NCI-H345 treated with DMSO at 0.1 percent for 48 hours (cell line): ENCODE measurements at regions not wholly inside any gene's neighbourhood (a gene's known extent, or its start where the extent isn't known, plus 50 kb on each side); places are given as distances from the start of the nearest gene placed in this dataset.
A peak's percentile ranks its signal among the peaks of the same experiment; 100 is the strongest.
"Not testable (repeated sequence)": the region's sequence is repeated elsewhere in the genome, so short reads cannot be mapped to it uniquely, and the experiment has no call there.

Source experiments
- DNase-seq: peaks from one replicate; lab custom pipeline; 2025; ENCODE audit not compliant: unreplicated experiment; lab: John Stamatoyannopoulos, UW

GRCh38 chr19:23984911-23985310, 70.2 kb downstream of the ZNF726 start:
- not testable (repeated sequence) for DNase-seq

GRCh38 chr19:23986623-23987022, 71.9 kb downstream of the ZNF726 start:
- DNase-seq, result no peak

- DNase-seq, result peak; percentile 86
These were observed 76.5 kb downstream of the ZNF726 start for GRCh38 chr19:23991170-23991569.

- DNase-seq, result no peak
These were observed 77.7 kb downstream of the ZNF726 start for GRCh38 chr19:23992348-23992747.

DNA sequence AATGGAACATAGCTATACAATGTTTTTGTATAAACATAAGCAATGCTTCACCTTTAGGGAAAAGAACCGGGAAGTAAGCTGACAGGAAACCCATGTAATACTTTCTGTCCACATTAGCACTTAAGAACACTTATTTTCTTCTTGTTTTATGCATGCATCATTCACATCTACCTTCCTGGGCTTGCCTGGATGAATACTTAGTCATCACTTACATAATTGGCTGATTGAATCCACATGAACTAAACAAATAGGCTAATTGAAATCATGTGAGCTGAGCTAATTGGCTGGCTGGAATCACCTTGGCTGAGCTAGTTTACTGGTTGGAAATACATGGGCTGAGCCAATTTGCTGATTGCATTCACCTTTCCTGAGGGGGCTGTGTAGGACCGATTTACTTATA, 78.8 kb downstream of the ZNF726 start:
- DNase-seq, result no peak

DNA sequence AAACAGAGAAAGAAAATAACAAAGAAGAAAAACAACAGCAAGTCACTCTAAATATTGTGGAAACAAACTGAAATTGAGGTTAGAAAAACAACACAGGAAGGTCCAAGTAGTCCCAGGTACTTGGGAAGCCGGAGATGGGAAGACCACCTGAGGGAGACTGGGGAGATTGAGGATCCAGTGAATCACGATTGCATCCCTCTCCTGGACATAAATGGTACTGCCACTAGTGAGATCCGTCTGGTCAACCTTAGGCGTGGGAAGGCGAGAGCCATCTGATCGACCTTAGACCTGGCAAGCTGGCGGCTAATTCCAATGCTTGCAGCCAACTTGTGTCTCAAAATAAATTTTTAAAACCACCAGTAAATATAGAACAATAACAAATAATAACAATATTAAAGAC, 81.9 kb downstream of the ZNF726 start:
- DNase-seq, result no peak

- no peak for DNase-seq
These were observed 83.9 kb downstream of the ZNF726 start for GRCh38 chr19:23998568-23998967.

- peak; percentile 82 for DNase-seq
These were observed 85.3 kb downstream of the ZNF726 start for GRCh38 chr19:23999821-24000610.

DNA sequence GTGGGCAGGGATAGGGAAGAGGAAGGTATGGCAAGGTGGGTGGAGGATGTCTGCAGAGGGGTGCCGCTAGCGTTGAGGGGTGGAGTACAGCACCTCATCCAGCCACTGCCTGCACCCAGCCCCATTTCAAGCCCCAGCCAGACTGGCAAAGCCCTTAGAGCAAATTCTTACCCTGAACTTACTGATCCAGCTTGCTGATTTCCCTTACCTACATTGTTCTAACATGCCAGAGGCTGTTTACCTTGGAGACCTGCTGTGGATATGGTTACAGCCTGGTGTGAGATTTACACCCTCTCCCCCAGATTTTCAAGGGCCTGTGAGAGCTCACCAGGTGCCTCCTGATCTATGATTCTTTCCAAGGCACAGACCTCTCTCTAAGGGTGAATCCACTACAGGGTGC, 86.0 kb downstream of the ZNF726 start:
- DNase-seq, result peak; percentile 69

DNA sequence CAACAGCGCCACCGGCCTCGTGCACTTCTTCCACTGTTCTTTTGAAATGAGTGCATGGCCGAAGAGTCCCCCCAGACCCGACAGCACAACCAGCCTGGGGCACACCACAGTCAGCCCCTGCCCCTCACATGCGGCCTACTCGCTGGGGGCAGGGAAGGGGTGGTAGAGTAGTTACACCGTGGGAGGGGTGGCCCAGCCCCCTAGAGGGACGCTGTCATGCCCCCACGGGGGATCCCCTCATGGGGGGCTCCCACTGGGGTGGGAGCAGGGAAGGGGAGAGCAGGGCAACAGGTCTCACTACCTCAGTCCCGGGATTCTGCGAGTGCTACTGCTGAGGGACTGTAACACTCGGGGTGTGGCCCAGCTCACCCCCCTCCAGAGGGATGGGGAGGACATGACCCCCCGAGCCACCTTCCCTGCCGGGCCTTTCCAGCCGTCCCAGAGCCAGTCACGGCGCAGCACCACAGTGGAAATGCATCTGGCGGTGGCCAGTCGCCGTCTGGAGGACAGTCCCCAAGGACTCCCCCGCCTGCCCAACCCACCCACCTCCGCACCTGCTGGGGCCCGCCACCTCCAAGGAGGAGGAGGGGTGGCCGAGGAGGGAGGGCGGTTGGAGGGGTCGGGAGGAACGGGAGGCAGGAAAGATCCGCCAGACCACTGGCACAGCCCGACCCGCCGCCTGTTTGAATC, 84.6 kb upstream of the ZNF254 start:
- no peak for DNase-seq

- DNase-seq, result no peak
These were observed 83.5 kb upstream of the ZNF254 start for GRCh38 chr19:24003537-24003936.

DNA sequence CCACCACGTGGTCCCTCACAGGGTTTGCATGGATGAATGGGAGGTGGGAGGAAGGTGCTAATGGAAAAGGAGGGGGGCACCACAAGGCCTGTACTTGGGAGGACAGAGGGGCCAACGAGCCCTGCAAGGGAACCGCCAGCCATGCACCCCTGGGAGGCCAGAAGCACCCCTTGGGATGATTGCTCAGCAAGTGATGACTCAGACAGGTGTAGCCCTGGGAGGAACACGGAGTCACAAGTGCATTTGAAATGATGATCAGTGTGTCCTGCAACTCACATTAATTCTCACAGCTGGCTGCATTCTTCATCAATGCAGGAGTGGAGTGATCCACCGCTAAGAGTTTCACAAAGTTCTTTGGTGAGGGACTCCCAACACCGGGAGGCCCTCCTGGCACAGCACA, 82.8 kb upstream of the ZNF254 start:
- no peak for DNase-seq

DNA sequence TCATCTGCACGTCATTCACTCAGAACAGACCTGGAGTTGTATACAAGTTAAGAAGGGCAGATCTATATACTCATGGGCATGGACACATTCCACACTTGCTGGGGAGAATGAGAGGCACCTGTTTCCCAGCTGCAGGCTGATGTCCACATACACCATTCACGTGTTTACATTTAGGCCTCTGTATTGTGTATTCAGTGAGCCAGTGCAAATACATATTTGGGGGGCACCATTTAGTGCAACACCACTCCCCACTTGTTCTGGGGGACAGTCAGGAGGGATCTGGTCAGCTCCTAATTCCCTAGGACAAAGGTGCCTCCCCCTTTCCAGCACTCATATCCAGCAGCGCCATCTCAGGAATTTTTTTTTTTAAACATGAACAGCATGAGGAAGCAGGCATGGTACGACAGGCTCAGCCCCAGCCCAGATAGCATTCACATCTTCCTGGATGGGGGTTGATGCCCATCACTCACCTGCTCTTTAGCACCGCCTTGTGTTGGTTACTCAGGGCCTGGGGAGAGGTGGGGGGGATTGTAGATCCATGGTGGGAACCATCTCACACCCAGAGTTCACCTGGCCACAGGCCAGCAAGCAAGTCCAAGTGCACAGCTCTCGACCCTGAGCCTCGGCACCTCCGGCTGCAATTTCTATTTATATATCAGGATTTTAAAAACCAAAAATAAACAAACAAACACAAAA, 56.9 kb upstream of the ZNF254 start:
- no peak for DNase-seq

DNA sequence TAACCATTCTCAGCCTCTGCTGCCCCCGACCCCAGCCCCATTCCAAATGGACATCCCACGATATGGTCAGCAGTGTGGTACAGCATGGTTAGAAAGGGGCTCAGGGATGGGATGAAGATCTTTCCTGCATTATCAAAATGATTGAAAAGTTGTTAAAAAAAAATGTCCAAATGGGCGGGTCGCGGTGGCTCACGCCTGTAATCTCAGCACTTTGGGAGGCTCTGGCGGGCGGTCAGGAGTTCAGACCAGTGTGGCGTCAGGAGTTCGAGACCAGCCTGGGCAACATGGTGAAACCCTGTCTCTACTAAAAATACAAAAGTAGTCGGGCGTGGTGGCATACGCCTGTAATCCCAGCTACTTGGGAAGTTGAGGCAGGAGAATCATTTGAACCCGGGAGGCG, 54.3 kb upstream of the ZNF254 start:
- no peak for DNase-seq

- peak; percentile 74 for DNase-seq
These were observed 53.6 kb upstream of the ZNF254 start for GRCh38 chr19:24033301-24033962.

- DNase-seq, result no peak
These were observed 53.0 kb upstream of the ZNF254 start for GRCh38 chr19:24033963-24034342.

DNA sequence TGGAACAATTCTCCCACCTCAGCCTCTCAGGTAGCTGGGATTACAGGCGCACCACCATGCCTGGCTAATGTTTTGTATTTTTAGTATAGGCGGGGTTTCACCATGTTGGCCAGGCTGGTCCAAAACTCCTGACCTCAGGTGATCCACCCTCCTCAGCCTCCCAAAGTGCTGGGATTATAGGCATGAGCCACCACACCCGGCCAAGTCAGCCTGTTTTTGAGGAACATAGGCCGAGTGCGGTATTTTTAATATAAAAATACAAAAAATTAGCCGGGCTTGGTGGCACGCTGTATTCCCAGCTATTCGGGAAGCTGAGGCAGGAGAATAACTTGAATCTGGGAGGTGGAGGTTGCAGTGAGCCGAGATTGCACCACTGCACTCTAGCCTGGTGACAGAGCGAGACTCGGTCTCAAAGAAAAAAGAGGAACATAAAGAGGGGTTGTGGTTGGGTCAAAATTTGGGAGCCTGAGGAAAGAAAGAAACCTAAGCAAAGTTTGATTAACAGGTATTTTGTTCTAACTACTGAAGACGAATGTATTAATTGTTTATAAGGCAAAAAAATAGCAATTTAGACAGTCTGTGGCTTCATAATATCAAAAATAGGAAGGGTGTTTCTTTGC, 51.6 kb upstream of the ZNF254 start:
- not testable (repeated sequence) for DNase-seq
